HG02852 (cell line): ENCODE measurements at regions not wholly inside any gene's neighbourhood (a gene's known extent, or its start where the extent isn't known, plus 50 kb on each side); places are given as distances from the start of the nearest gene placed in this dataset.
"Not testable (repeated sequence)": the region's sequence is repeated elsewhere in the genome, so short reads cannot be mapped to it uniquely, and the experiment has no call there.

Source experiments
- ATAC-seq: cut with Tn5 transposase; IDR thresholded peaks from one replicate; pipeline ENCODE4 v1.9.1; 2021; ENCODE audit warnings: mild to moderate bottlenecking, moderate library complexity; ENCODE audit not compliant: unreplicated experiment

DNA sequence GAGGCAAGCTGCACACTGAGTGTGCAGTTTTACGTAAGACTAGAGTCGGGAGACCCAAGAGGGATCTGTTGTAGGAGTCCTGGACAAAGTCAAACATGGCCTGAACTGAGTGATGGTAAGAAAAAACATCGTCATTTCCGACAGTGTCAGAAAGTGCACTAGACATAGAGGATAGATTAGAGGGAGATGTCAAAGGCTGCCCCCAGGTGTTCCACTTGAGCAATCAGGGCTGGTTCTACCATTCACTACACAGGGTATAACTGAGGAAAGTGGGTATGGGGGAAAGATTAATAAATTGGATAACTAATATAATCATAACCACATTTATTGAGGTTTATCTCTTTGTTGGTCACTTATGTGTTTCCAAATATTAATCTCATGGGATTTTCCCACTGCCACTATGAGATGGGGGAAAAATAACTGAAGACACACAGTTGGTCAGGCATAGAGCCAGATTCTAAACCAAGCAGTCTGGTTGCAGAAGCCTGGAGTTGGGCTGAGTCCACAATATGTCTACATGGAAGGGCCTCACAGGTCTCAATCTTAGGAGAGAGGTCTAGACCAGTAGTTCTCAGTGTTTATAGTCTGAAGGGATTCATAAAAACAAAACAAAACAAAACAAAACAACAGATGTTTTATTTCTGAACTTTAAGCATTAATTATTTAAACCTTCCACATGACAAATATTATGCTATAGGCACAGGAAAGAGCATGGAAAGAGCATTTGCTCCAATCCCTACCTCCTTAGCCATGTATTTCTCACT, 766.5 kb downstream of the NTRK3 start:
- no peak for ATAC-seq

GRCh38 chr15:87489456-87489855, 767.1 kb downstream of the NTRK3 start:
- ATAC-seq, result no peak

GRCh38 chr15:87487484-87487883, 769.1 kb downstream of the NTRK3 start:
- no peak for ATAC-seq

DNA sequence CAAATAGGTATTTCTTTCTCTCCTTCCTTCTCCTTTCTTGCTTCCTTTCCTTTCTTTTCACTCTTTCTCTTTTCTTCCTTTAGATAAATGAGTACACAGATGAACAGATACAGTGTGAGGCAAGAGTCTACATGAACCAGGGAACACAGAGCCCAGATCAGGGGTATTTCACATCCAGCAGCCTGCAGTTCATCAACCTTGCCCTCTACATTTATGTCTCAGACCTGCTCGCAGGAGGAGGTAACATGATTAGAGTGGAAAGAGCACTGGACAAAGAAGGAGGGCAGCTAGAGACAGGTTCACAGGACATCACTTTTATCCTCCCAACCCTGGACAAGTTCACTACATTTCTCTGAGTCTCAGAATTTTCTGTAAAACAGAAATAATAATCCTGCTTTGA, 773.1 kb downstream of the NTRK3 start:
- no peak for ATAC-seq

DNA sequence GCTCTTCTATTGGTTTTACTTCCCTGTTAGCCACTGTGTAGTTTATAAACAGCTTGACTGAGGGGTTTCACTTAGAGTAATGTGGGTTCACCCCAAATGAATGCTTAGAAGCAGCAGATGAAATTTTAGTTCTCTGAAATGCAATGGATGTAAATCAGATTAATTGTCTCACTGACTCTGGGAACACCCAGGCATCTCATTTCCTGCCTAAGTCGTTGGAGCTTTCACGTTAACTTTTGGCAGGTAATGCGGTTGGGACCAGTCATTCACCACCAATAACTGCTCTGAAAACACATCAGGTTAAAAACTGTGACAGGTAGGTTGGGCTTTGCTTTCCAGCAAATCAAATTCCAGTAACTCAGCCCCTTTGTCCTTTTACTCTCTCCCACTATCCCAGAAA, 775.4 kb downstream of the NTRK3 start:
- ATAC-seq, result no peak

DNA sequence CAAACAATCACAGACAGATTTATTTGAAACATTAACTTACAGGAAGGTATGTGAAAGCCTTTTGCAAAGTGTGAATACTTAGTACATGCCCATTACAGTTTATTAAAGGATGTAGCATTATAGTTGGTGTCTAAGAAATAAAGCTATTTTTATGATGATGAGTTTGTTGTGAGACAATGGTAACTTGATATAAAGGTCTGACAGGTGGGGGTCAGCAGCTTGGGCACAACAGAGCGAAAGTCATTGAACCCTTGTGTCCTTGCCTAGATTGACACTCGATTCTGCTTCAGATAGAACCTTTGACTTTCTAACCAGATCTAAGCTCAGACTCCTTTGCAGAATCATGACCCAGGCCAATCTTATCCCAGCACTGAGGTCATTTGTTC, 777.9 kb downstream of the NTRK3 start:
- ATAC-seq, result no peak

DNA sequence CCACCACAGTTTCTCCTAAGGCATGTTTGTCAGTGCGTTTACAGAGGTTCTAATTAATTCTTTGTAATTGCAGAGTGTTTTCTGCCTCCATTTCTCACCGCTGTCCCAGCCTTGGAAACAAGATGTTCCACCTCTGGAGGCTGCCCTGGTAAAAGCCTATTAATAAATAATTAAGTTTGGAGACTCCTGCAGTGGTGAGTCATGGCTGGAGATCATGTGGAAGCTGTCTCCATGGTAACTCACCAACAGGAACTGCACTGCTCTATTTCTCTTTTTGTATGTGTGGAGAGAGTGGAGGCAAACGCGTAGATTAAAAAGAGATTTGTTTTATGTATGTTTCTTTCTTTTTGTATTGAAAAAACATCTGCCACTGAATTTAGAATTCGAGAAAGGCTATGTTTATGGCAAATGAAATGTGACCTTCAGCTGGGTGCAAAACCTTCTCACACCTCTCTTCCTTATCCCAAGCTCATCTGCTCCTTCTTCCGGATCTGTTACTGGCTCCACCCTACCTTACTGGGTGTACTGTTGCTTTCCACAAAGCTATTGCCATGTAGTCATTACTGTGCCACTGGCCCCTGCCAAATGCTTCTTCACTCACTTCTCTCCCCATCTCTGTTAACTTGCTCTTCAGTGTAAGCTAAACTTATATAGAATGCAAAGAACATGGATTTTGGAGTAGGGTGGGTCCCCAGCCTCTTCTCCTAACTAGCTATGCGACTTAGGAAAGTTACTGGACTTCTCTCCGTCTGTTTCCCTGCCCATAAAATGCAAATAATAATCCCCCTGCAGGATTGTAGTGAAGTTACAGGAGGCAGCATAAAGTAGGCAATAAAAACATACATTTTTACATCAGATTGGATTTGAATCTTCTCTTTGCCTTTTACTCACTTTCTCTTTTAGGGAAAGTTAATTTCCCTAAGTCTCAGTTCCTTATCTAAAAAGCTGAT, 778.5 kb downstream of the NTRK3 start:
- ATAC-seq, result no peak

GRCh38 chr15:87477026-87477425, 779.5 kb downstream of the NTRK3 start:
- no peak for ATAC-seq

DNA sequence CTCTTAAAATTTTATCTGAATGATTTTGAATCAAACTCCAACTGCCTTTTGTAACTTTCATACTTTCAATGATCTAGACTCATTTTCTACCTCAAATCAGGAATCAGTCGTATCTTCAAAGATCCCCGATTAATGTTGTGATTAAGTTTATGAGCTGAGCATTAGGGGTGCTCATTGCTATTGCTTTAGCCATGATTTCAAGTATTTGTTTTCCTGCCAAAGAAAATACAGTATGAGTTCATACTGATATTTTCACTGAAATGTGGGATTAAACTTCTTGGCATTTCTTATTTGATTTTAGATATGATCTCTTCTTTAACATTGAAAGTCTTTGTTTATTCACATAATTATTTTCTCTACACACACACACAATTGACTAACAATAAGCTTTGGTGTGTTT, 785.6 kb downstream of the NTRK3 start:
- ATAC-seq, result no peak

GRCh38 chr15:87463956-87464355, 792.6 kb downstream of the NTRK3 start:
- ATAC-seq, result not testable (repeated sequence)

DNA sequence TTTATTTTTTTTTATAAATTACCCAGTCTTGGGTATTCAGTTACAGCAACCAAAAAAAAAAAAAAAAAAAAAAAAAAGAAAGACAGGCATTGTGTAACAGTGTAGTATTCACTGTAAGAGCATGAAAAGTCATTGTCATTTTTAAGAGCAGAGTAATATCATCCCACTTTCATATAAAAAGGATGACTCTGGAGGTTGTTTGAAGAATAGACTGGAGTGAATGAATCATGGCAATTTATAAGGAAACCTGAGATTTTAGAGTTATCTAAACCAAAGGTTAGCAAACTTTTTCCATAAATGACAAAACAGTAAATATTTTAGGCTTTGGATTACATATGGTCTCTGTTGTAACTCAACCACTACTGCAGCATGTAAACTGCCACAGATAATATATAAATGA, 794.9 kb downstream of the NTRK3 start:
- ATAC-seq, result no peak

DNA sequence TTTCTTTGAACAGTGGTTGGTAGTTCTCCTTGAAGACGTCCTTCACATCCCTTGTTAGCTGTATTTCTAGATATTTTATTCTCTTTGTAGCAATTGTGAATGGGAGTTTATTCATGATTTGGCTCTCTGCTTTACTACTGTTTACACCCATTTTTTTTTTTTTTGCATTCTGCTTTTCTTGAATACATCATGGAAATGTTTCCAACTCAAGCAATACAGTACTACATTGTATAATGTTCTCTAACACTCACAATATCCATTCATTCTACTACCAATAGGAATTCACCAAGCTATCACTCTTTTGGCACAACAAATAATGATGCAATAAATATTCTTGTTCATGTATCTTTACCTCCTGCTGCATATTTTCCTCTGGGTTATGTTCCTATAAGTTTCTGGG, 801.7 kb downstream of the NTRK3 start:
- ATAC-seq, result no peak

DNA sequence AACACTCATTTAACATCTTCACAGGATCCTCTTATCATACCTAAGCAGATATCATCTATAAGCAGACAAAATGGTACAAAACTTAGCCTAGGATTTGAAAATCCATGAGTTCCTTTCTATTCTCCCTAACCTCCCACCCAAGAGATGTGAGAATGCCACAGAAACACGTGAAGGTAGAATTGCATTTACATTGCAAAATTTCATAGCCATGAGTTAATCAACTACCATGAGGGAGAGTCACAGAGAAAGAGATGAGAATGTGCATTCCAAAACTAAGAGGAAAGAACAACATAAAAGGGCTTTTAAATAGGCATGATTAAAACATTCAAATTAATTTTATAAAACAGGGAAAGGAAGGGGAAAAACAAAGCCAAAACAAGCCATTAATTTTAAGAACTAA, 806.2 kb downstream of the NTRK3 start:
- ATAC-seq, result no peak

- no peak for ATAC-seq
Measured at GRCh38 chr15:87439090-87439489, 817.4 kb downstream of the NTRK3 start.

- ATAC-seq, result no peak
Measured at GRCh38 chr15:87433871-87434270, 822.7 kb downstream of the NTRK3 start.

DNA sequence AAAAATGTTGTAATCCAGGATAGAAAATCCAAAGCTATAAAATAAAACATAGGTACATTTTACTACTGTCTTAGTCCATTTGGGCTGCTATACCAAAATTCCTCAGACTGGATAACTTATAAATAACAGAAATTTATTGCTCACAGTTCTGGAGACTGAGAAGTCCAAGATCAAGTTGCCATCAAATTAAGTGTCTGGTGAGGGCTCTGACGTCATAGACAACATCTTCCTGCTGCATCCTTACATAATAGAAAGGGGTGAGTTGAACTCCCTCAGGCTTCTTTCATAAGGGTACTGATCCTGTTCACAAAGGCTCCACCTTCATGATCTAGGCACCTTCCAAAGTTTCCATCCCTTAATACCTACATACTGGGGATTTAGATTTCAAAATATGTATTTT, 826.8 kb downstream of the NTRK3 start:
- ATAC-seq, result no peak

GRCh38 chr15:87420017-87420416, 836.5 kb downstream of the NTRK3 start:
- ATAC-seq, result no peak

DNA sequence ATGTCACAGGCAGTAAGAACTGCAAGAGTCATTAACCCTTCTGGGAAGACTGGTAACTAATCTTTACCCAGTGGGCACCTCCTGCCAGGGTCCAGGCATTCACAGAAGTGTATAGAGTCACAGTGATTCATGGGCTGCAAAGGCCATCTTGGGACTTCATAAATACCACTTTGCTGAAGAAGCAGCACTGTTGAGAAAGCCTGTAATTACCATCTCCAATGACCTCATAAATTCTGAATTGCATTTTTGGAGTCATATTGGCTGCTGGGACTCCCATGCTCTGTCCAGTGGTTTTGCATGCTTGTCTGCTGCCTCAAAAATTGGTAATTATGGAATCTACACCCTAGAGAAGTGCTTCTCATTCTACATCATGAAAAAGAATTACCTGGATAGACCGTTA, 837.2 kb downstream of the NTRK3 start:
- no peak for ATAC-seq

DNA sequence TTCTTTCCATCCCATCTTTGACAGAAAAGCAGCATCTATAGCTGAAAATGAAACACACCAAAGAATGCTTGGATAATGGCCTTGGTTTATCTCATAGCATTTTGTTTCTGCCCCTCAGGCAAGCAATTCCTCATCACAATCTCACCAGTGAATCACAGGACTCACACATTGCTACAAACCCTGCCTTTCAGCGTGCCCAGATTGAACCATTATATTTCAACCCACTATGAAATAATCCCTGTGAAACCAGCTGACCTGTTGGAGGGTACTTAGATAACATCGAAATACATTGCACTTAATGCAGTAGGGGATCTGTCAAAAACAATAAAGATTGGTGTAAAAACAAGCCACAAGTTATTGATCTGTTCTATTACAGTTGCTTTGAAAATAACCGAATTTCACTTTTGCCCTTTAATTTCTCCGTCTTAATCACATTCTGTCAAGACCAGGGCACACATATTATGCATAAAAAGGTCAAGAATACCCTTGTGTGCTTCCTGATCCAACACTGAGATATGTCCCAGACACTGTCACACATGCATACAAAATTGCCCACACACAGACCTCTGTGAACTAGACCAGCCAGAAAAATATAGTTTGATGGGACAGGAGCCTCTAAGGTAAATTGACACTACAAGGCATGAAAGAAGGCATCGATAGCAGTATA, 839.8 kb downstream of the NTRK3 start:
- ATAC-seq, result no peak

DNA sequence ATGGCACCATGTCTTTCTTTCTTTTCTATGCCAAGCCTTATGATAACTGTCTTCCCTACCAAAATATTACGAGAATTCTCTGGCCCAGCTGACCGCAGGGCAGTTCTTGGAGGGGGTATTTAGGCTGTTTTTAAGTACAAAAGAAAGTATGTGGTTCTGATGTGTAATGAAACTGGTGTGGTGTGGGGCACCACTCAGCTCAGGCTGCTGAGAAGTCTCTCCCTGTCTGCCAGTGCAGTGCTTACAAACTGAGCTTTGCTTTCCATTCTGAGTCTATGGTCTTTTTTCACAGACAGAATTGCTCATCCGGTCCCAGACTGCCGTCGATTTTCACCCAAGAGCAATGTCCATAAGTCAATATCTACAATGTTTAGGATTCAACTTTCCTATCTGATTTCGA, 847.6 kb downstream of the NTRK3 start:
- no peak for ATAC-seq

DNA sequence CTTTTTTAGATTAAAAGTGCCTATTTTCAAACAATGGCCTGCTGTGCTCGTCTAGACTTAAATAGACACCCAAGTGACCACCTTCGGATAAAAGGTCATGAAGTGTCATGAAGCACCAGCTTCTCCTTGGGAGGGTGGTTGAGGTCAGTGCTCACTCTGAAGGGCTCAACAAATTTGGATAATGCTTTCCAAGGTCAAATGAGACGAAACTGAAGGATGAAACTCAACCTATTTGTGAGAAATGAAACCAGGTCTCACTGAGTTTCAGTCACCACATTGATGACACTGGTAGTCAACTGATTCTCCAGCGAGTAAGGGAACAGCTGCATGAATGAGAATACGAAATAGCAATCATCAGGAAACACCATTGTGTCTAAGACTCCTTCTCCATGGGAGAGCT, 852.6 kb downstream of the NTRK3 start:
- no peak for ATAC-seq

- no peak for ATAC-seq
Measured at GRCh38 chr15:87401973-87402372, 854.6 kb downstream of the NTRK3 start.
